HEK293T (cell line): ENCODE measurements at regions not wholly inside any gene's neighbourhood (a gene's known extent, or its start where the extent isn't known, plus 50 kb on each side); places are given as distances from the start of the nearest gene placed in this dataset.

Source experiments
- ARNT ChIP-seq: fragments of 450-650 bp; IDR thresholded peaks from 2 replicates; pipeline ENCODE4 v1.6.1; 2017; ENCODE audit warnings: mild to moderate bottlenecking
- BHLHE40 ChIP-seq: fragments of 450-650 bp; IDR thresholded peaks from 2 replicates; pipeline ENCODE4 v1.6.1; 2016; ENCODE audit warnings: mild to moderate bottlenecking, moderate library complexity, borderline replicate concordance
- FOXM1 ChIP-seq: fragments of 450-650 bp; IDR thresholded peaks from 2 replicates; pipeline ENCODE4 v1.6.1; 2017; ENCODE audit warnings: mild to moderate bottlenecking, borderline replicate concordance
- HDGF ChIP-seq: fragments of 450-650 bp; IDR thresholded peaks from 2 replicates; pipeline ENCODE4 v1.6.1; 2017; ENCODE audit warnings: antibody characterized with exemption, borderline replicate concordance
- LEF1 ChIP-seq: fragments of 450-650 bp; IDR thresholded peaks from 2 replicates; pipeline ENCODE4 v1.6.1; 2017; ENCODE audit warnings: mild to moderate bottlenecking, borderline replicate concordance
- SP1 ChIP-seq: fragments of 450-650 bp; IDR thresholded peaks from 2 replicates; pipeline ENCODE4 v1.6.1; 2017
- SUZ12 ChIP-seq: fragments of 450-650 bp; IDR thresholded peaks from 2 replicates; pipeline ENCODE4 v1.6.1; 2016; ENCODE audit warnings: mild to moderate bottlenecking
- TARDBP ChIP-seq: fragments of 450-650 bp; IDR thresholded peaks from 2 replicates; pipeline ENCODE4 v1.6.1; 2016

DNA sequence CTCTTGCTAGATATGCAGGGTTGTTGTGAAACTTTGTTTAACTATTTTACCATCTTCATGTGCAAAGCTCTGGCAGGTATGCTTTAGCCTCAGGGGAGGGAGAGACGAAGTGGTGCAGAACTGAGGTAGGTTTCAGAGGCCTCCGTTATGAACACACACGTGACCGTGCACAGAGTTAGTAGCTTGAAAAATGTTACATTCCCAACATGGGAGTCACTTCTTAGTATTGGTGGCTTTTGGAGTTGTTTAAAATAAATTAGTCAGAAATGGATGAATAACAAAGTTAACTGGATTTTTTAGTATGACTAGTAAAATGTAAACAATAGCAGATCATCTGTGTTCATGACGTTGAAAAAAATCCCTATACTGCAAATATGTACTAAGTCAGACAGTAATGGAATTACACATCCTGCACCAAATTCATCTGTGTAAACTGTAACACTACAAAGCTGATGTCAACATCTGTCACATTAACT, 279.6 kb downstream of the KLF13 start:
- TF ChIP-seq TARDBP (no peak), SP1 (no peak), FOXM1 (no peak), HDGF (no peak), ARNT (no peak), LEF1 (no peak), BHLHE40 (no peak), SUZ12 (no peak)
